Omental fat pad (tissue), 3 donors: ENCODE measurements at regions not wholly inside any gene's neighbourhood (a gene's known extent, or its start where the extent isn't known, plus 50 kb on each side); places are given as distances from the start of the nearest gene placed in this dataset.

Experiments
- ATAC-seq: fragments of 150-250 bp; one replicate; pipeline ENCODE4 v1.9.1; 2016; ENCODE audit warnings: mild to moderate bottlenecking, moderate library complexity; ENCODE audit not compliant: low FRiP score
- DNase-seq: peaks from one replicate; pipeline ENCODE4 v3.0.0-alpha.2; 2019; ENCODE audit warnings: low spot score
- TF ChIP-seq, protein P1 (sequence below), 3 donors: fragments of 450-650 bp; IDR thresholded peaks; one replicate each; pipeline ENCODE4 v1.5.1; 2016 to 2017; ENCODE audit warnings: antibody characterized with exemption in 3 of 3, mild to moderate bottlenecking in 3 of 3, moderate library complexity in 2 of 3

- no peak for ATAC-seq
- TF ChIP-seq, protein P1, sequence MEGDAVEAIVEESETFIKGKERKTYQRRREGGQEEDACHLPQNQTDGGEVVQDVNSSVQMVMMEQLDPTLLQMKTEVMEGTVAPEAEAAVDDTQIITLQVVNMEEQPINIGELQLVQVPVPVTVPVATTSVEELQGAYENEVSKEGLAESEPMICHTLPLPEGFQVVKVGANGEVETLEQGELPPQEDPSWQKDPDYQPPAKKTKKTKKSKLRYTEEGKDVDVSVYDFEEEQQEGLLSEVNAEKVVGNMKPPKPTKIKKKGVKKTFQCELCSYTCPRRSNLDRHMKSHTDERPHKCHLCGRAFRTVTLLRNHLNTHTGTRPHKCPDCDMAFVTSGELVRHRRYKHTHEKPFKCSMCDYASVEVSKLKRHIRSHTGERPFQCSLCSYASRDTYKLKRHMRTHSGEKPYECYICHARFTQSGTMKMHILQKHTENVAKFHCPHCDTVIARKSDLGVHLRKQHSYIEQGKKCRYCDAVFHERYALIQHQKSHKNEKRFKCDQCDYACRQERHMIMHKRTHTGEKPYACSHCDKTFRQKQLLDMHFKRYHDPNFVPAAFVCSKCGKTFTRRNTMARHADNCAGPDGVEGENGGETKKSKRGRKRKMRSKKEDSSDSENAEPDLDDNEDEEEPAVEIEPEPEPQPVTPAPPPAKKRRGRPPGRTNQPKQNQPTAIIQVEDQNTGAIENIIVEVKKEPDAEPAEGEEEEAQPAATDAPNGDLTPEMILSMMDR (IDR thresholded peaks at IDR 0.05) = no peak
- no peak for DNase-seq
Measured at GRCh38 chr9:89923174-89923573, 318.4 kb downstream of the GADD45G start.

DNA sequence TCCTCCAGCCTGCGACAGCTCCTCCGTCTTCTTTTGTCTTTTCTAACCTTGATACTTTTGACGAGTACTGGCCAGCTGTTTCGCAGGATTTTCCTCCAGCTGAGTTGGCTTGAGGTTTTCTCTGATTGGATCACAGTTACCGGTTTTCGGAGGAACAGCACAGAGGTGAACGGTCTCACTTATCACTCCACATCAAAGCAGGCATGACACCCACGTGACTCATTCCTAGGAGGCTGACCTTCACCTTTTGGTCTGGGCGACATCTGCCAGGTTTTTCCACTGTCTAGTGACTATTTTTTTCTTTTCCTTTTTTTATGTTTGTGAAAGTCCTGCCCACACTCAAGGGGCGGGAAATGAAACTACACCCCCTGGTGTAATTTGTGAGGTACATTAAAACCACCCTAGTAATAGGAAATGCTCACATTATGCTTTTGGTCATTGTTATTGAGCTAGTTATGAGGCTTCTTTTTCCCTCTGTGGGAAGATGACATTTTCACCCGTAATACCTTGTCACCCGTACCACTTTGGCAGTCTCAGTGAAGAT is 319.2 kb downstream of the GADD45G start:
- ATAC-seq (no peak), DNase-seq (no peak)
- TF ChIP-seq, protein P1 (IDR thresholded peaks at IDR 0.05) = no peak

GRCh38 chr9:89924611-89925010 is 319.8 kb downstream of the GADD45G start:
- no peak for ATAC-seq
- TF ChIP-seq, protein P1 (IDR thresholded peaks at IDR 0.05) = no peak
- no peak for DNase-seq

DNA sequence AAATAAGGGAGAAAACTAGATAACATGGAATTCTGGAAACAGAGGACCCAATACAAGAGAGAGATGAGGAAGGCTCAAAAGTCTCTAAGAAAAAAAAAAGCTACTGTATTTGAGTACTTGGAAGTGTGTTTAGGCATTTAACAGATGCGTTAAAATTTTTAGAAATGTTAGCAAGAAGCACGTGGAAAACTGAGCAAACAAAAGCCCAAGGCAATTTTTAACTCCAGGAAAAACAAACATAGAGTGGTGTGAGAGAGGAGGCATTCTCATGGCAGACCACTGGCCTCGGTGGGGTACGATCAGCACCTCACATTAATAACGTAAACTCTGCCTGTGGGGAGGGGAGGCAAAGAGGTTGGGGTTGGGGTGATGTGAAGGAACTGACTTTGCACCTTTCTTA is 321.4 kb downstream of the GADD45G start:
- ATAC-seq (no peak), DNase-seq (no peak)
- TF ChIP-seq, protein P1 (IDR thresholded peaks at IDR 0.05) = no peak

- DNase-seq (no peak), ATAC-seq (no peak)
- TF ChIP-seq, protein P1 (IDR thresholded peaks at IDR 0.05) = no peak
Measured at GRCh38 chr9:89926691-89927220, 321.9 kb downstream of the GADD45G start.

- TF ChIP-seq, protein P1 (IDR thresholded peaks at IDR 0.05) = no peak
Measured at GRCh38 chr9:89928106-89928505, 323.3 kb downstream of the GADD45G start.

DNA sequence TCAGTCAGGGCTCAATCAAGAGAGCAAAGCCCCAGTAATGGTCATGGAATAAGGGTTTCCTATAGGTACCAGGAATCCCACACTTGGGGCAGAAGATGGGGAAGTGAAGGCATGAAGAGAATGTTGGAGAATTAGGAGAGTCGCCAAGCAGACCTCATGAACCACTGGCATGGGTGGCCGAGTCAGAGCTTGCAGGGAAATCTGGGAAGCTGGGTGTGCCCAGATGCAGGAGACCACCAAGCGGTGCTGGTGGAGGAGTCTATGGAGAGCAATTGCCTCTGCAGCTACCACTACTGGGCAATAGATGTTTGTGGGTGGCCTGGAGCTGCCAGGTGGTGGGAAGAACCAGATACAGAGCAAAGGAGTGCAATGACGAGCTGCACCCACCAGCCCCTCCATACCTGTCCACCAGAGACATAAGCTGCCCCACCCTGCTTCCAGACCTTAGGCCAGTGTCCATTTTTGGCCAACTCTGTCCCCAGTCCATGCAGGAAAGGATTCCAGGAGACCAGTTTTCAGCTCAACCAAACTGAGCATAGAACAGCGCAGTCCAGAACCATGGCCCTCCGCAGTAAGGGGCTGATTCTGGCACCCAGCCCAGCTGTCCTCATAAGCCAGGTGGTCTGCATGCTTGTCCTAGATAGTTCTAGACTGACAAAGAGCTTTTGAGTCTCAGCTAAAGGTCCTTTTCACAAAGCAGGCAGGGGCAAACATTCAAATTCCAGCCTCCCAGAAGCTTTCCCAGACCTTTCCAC is 323.9 kb downstream of the GADD45G start:
- DNase-seq = no peak
- TF ChIP-seq, protein P1 (IDR thresholded peaks at IDR 0.05) = no peak
- ATAC-seq = no peak

More at GRCh38 chr9:89928106-89928505, 323.3 kb downstream of the GADD45G start:
- no peak for DNase-seq
- ATAC-seq = no peak
